ENCODE measurements at regions not wholly inside any gene's neighbourhood (a gene's known extent, or its start where the extent isn't known, plus 50 kb on each side); places are given as distances from the start of the nearest gene placed in this dataset.
"Not testable (repeated sequence)": the region's sequence is repeated elsewhere in the genome, so short reads cannot be mapped to it uniquely, and the experiment has no call there.

GRCh38 chr7:6991686-6992085 lies 165.6 kb upstream of the CCZ1B start:
- not testable (repeated sequence) for DNase-seq

GRCh38 chr7:6992133-6992532 lies 166.1 kb upstream of the CCZ1B start:
- DNase-seq, result not testable (repeated sequence)

- DNase-seq, result not testable (repeated sequence)
These were observed 169.0 kb upstream of the CCZ1B start for GRCh38 chr7:6995026-6995425.

- DNase-seq, result not testable (repeated sequence)
These were observed 169.6 kb upstream of the CCZ1B start for GRCh38 chr7:6995493-6996289.

- not testable (repeated sequence) for DNase-seq
These were observed 173.1 kb upstream of the CCZ1B start for GRCh38 chr7:6999067-6999666.

- DNase-seq, result no peak
These were observed 176.5 kb upstream of the CCZ1B start for GRCh38 chr7:7002418-7003062.

GRCh38 chr7:7005303-7005702 lies 177.0 kb upstream of the C1GALT1 start:
- DNase-seq, result no peak

- DNase-seq, result not testable (repeated sequence)
These were observed 176.4 kb upstream of the C1GALT1 start for GRCh38 chr7:7005949-7006348.

GRCh38 chr7:7011241-7011640 lies 171.1 kb upstream of the C1GALT1 start:
- DNase-seq, result not testable (repeated sequence)

- DNase-seq, result not testable (repeated sequence)
These were observed 170.6 kb upstream of the C1GALT1 start for GRCh38 chr7:7011751-7012150.

GRCh38 chr7:7014827-7015595 lies 167.3 kb upstream of the C1GALT1 start:
- no peak for DNase-seq

- peak; percentile 37 for DNase-seq
These were observed 164.6 kb upstream of the C1GALT1 start for GRCh38 chr7:7017707-7018280.

GRCh38 chr7:7018290-7018689 lies 164.1 kb upstream of the C1GALT1 start:
- peak; percentile 6 for DNase-seq

- DNase-seq, result no peak
These were observed 150.1 kb upstream of the C1GALT1 start for GRCh38 chr7:7032221-7032620.

GRCh38 chr7:7035851-7036250 lies 146.5 kb upstream of the C1GALT1 start:
- DNase-seq, result no peak

- not testable (repeated sequence) for DNase-seq
These were observed 140.0 kb upstream of the C1GALT1 start for GRCh38 chr7:7042286-7042893.

GRCh38 chr7:7044806-7045205 lies 137.5 kb upstream of the C1GALT1 start:
- no peak for DNase-seq

GRCh38 chr7:7048213-7048612 lies 134.1 kb upstream of the C1GALT1 start:
- no peak for DNase-seq

- DNase-seq, result no peak
These were observed 131.0 kb upstream of the C1GALT1 start for GRCh38 chr7:7051206-7051877.

- no peak for DNase-seq
These were observed 128.0 kb upstream of the C1GALT1 start for GRCh38 chr7:7054252-7054830.

Measured in EL (cell line).